ENCODE measurements at regions not wholly inside any gene's neighbourhood (a gene's known extent, or its start where the extent isn't known, plus 50 kb on each side); places are given as distances from the start of the nearest gene placed in this dataset.
A peak's percentile ranks its signal among the peaks of the same experiment; 100 is the strongest.
"Not testable (repeated sequence)": the region's sequence is repeated elsewhere in the genome, so short reads cannot be mapped to it uniquely, and the experiment has no call there.

- not testable (repeated sequence) for DNase-seq
Observed at GRCh38 chr2:111373060-111373459, 252.3 kb downstream of the BCL2L11 start.

GRCh38 chr2:111373989-111374388 is 253.3 kb downstream of the BCL2L11 start:
- DNase-seq: not testable (repeated sequence)

GRCh38 chr2:111374734-111375133 is 254.0 kb downstream of the BCL2L11 start:
- DNase-seq: not testable (repeated sequence)

- not testable (repeated sequence) for DNase-seq
Observed at GRCh38 chr2:111375320-111375883, 254.7 kb downstream of the BCL2L11 start.

GRCh38 chr2:111376272-111376970 is 255.7 kb downstream of the BCL2L11 start:
- DNase-seq: not testable (repeated sequence)

- DNase-seq: not testable (repeated sequence)
Observed at GRCh38 chr2:111376971-111377352, 256.2 kb downstream of the BCL2L11 start.

GRCh38 chr2:111377386-111377959 is 256.8 kb downstream of the BCL2L11 start:
- not testable (repeated sequence) for DNase-seq

- not testable (repeated sequence) for DNase-seq
Observed at GRCh38 chr2:111378348-111378747, 257.6 kb downstream of the BCL2L11 start.

GRCh38 chr2:111380733-111381439 is 260.2 kb downstream of the BCL2L11 start:
- peak; percentile 10 for DNase-seq

- not testable (repeated sequence) for DNase-seq
Observed at GRCh38 chr2:111381530-111382306, 261.0 kb downstream of the BCL2L11 start.

- not testable (repeated sequence) for DNase-seq
Observed at GRCh38 chr2:111382507-111382906, 261.8 kb downstream of the BCL2L11 start.

- not testable (repeated sequence) for DNase-seq
Observed at GRCh38 chr2:111383311-111383710, 262.6 kb downstream of the BCL2L11 start.

GRCh38 chr2:111385226-111385957 is 264.7 kb downstream of the BCL2L11 start:
- not testable (repeated sequence) for DNase-seq

- DNase-seq: not testable (repeated sequence)
Observed at GRCh38 chr2:111390605-111391004, 269.9 kb downstream of the BCL2L11 start.

- not testable (repeated sequence) for DNase-seq
Observed at GRCh38 chr2:111395350-111396128, 274.8 kb downstream of the BCL2L11 start.

GRCh38 chr2:111400598-111401253 is 280.0 kb downstream of the BCL2L11 start:
- not testable (repeated sequence) for DNase-seq

- DNase-seq: not testable (repeated sequence)
Observed at GRCh38 chr2:111401270-111402140, 280.8 kb downstream of the BCL2L11 start.

GRCh38 chr2:111402450-111402849 is 281.7 kb downstream of the BCL2L11 start:
- DNase-seq: not testable (repeated sequence)

- not testable (repeated sequence) for DNase-seq
Observed at GRCh38 chr2:111403287-111403686, 282.6 kb downstream of the BCL2L11 start.
